ENCODE measurements at regions not wholly inside any gene's neighbourhood (a gene's known extent, or its start where the extent isn't known, plus 50 kb on each side); places are given as distances from the start of the nearest gene placed in this dataset.

DNA sequence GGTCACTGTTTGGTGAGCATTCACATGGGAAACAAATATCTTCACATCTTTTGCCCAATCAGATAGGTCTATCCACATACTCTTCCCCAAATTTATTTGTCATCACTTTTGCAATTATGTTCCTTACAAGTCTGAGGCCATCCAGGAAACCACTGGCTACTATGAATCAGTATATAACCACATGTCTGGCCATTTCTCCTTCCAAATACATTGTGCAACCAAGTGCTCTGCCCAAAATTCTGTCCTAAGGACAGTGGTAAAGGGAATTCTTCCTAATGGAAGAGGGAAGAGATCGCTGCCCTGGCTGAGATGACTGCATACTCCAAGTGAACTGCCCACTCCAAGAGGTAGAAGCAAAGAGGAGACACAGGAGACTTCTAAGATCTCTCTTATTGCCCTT, 148.9 kb upstream of the MAX start:
- Histone ChIP-seq H3K27ac (ENCODE audit: low read depth in 2 of 2, low read length in 1 of 2) (no peak overlapping the region), H3K4me3 (ENCODE audit: low read depth in 2 of 2, low read length in 1 of 2) (no peak overlapping the region), H3K9me2 (no peaks in the 10 kb centered on the region), H2AFZ (ENCODE audit: low read depth) (no peak overlapping the region), H3F3A (replicated peaks; ENCODE audit: insufficient read depth) (peaks cover 13% of the 10 kb centered on the region), H3K27me3 (ENCODE audit: insufficient read depth) (no peaks in the 10 kb centered on the region), H3K79me2 (ENCODE audit: insufficient read depth) (no peaks in the 10 kb centered on the region), H3K9ac (no peak overlapping the region), H3K4me2 (no peak overlapping the region), H3K9me3 (no peaks in the 10 kb centered on the region), H3K4me1 (ENCODE audit: control insufficient read depth in 1 of 2, insufficient read depth in 2 of 2, low read depth in 1 of 2, low read length in 1 of 2) (peaks cover 0 to 14% of the 10 kb centered on the region in 2 experiments; a peak in 3 of 4 replicates), H4K20me1 (ENCODE audit: insufficient read depth) (no peaks in the 10 kb centered on the region), H3K36me3 (replicated peaks in 1 of 2; ENCODE audit: control insufficient read depth in 1 of 2, insufficient read depth in 2 of 2, low read length in 1 of 2) (no peaks in the 10 kb centered on the region)
- no peak for DNase-seq
- 100% methylated on average over 1 of the region's 1 CpG for WGBS (ENCODE audit: low lambda C conversion rate)
- POLR2A ChIA-PET: no interaction called here
- TF ChIP-seq EP300 (IDR thresholded peaks at IDR 0.05; ENCODE audit: borderline replicate concordance in 1 of 2, low read depth in 1 of 2, low read length in 1 of 2): no peak
- TF ChIP-seq YY1 (IDR thresholded peaks at IDR 0.05; ENCODE audit: low read depth): no peak
- no peak for TF ChIP-seq SIN3A (IDR thresholded peaks at IDR 0.05; ENCODE audit: borderline replicate concordance, low read depth, low read length)
- TF ChIP-seq EZH2phosphoT487 (IDR thresholded peaks at IDR 0.05; ENCODE audit: borderline replicate concordance, low read depth): no peak
- TF ChIP-seq GATA2 (CRISPR knock-in tag; IDR thresholded peaks at IDR 0.05): no peak
- TF ChIP-seq, protein P1, sequence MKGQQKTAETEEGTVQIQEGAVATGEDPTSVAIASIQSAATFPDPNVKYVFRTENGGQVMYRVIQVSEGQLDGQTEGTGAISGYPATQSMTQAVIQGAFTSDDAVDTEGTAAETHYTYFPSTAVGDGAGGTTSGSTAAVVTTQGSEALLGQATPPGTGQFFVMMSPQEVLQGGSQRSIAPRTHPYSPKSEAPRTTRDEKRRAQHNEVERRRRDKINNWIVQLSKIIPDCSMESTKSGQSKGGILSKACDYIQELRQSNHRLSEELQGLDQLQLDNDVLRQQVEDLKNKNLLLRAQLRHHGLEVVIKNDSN (IDR thresholded peaks at IDR 0.05; ENCODE audit: borderline replicate concordance, low read depth): no peak
- TF ChIP-seq ELF1 (IDR thresholded peaks at IDR 0.05): no peak
- CTCF ChIA-PET: no interaction called here

DNA sequence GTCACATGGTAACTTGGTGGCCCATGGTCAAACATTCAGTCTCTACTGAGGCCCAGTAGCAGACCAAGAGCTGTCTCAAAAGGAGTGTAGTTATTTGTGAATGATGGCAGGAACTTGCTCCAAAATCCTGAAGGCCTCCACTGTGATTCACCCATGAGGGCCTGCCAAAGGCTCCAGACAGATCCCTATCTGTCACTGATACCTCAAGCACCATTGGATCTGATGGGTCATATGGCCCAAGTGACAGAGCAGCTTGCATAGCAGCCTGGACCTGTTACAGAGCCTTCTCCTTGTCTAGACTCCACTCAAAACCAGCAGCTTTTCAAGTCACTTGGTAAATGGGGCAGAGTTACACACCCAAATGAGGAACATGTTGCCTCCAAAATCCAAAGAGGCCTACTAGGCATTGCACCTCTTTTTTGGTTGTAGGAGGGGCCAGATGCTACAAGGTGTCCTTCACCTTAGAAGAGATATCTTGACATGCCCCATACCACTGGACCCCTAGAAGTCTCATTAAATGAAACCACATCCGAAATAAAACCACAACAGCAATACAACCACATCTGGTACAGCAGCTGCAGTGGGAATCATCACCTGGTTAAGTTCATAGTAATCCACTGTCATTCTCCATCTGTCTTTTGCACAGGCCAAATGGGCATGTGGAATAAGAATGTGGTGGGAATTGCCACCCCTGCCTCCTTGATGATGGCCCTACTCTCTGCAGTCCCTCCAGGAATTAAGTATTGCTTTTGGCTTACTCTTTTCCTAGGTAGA, 150.4 kb upstream of the MAX start:
- H3K36me3 ChIP-seq (replicated peaks in 1 of 2; ENCODE audit: control insufficient read depth in 1 of 2, insufficient read depth in 2 of 2, low read length in 1 of 2): no peaks in the 10 kb centered on the region
- H3K4me2 ChIP-seq: no peak overlapping the region
- 90% methylated on average over 1 of the region's 1 CpG for WGBS (ENCODE audit: low lambda C conversion rate)
- no peak overlapping the region; a peak in 1 of 4 replicates for H3K27ac ChIP-seq (ENCODE audit: low read depth in 2 of 2, low read length in 1 of 2)
- peaks cover 3 to 16% of the 10 kb centered on the region in 2 experiments for H3K4me1 ChIP-seq (ENCODE audit: control insufficient read depth in 1 of 2, insufficient read depth in 2 of 2, low read depth in 1 of 2, low read length in 1 of 2)
- peaks cover 17% of the 10 kb centered on the region for H3F3A ChIP-seq (replicated peaks; ENCODE audit: insufficient read depth)
- no peak overlapping the region for H3K4me3 ChIP-seq (ENCODE audit: low read depth in 2 of 2, low read length in 1 of 2)
- H3K9me2 ChIP-seq: no peaks in the 10 kb centered on the region
- ChIA-PET CTCF (interaction anchor here (0.7 kb wide), 1 partner anchor 159 kb away, joined by 4 read pairs; no protein-coding TSS in a partner anchor), POLR2A (no interaction called here)
- TF ChIP-seq, protein P2, sequence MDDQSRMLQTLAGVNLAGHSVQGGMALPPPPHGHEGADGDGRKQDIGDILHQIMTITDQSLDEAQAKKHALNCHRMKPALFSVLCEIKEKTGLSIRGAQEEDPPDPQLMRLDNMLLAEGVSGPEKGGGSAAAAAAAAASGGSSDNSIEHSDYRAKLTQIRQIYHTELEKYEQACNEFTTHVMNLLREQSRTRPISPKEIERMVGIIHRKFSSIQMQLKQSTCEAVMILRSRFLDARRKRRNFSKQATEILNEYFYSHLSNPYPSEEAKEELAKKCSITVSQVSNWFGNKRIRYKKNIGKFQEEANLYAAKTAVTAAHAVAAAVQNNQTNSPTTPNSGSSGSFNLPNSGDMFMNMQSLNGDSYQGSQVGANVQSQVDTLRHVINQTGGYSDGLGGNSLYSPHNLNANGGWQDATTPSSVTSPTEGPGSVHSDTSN (IDR thresholded peaks at IDR 0.05): no peak
- no peak overlapping the region for H3K9ac ChIP-seq
- H4K20me1 ChIP-seq (ENCODE audit: insufficient read depth): no peaks in the 10 kb centered on the region
- H3K9me3 ChIP-seq: no peaks in the 10 kb centered on the region
- DNase-seq: no peak
- no peaks in the 10 kb centered on the region for H3K27me3 ChIP-seq (ENCODE audit: insufficient read depth)
- H3K79me2 ChIP-seq (ENCODE audit: insufficient read depth): no peaks in the 10 kb centered on the region
- no peak overlapping the region for H2AFZ ChIP-seq (ENCODE audit: low read depth)

Measured in SK-N-SH (cell line).